Stomach (tissue), 8 donors: ENCODE measurements at regions not wholly inside any gene's neighbourhood (a gene's known extent, or its start where the extent isn't known, plus 50 kb on each side); places are given as distances from the start of the nearest gene placed in this dataset.
A peak's percentile ranks its signal among the peaks of the same experiment; 100 is the strongest.

Experiments
- DNase-seq, 2 donors: peaks; one replicate each; pipeline versions ENCODE4 v3.0.0 to v3.0.0-alpha.2; 2013 to 2019
- H3K27ac ChIP-seq, 5 donors: fragments of 200-600 bp in 4 of 5; sonication (generic) in 4 of 5; one replicate each; pipeline ENCODE4 v1.5.1; 2013 to 2019; ENCODE audit warnings: mild to moderate bottlenecking in 1 of 5, moderate library complexity in 1 of 5
- H3K27me3 ChIP-seq, 3 donors: fragments of 200-600 bp; sonication (generic); one replicate each; pipeline ENCODE4 v1.5.1; 2017 to 2019; ENCODE audit warnings: mixed run types in 1 of 3
- H3K36me3 ChIP-seq, 4 donors: fragments of 200-600 bp; sonication (generic); 1 replicate in 3 of 4; 2 replicates in 1 of 4; pipeline ENCODE4 v1.5.1; 2016 to 2019
- H3K4me1 ChIP-seq, 4 donors: fragments of 200-600 bp; sonication (generic); one replicate each; pipeline ENCODE4 v1.5.1; 2016 to 2019
- H3K4me3 ChIP-seq, 4 donors: fragments of 200-600 bp; sonication (generic) in 3 of 4; one replicate each; pipeline ENCODE4 v1.5.1; 2016 to 2019; ENCODE audit warnings: mild to moderate bottlenecking in 1 of 4
- H3K9me3 ChIP-seq, 4 donors: fragments of 200-600 bp; sonication (generic); one replicate each; pipeline ENCODE4 v1.5.1; 2016 to 2019
- EP300 ChIP-seq: sonication (generic); formaldehyde crosslinking; IDR thresholded peaks from one replicate; pipeline ENCODE4 v1.6.1; 2017; ENCODE audit warnings: antibody characterized with exemption
- POLR2A ChIP-seq, 4 donors: fragments of 450-650 bp; IDR thresholded peaks; one replicate each; pipeline ENCODE4 v1.6.1; 2016; ENCODE audit warnings: antibody characterized with exemption in 4 of 4, control low read depth in 2 of 4, mild to moderate bottlenecking in 1 of 4, moderate library complexity in 1 of 4
- POLR2AphosphoS5 ChIP-seq, 3 donors: sonication (generic); formaldehyde crosslinking; IDR thresholded peaks; one replicate each; pipeline ENCODE4 v1.6.1; 2016; ENCODE audit warnings: antibody characterized with exemption in 3 of 3
- WGBS, 5 donors: extraction: QIAGEN DNeasy Blood & Tissue Kit in 3 of 5; methylation state at CpG; one replicate each; pipeline versions ENCODE4 v1.1.5 to v1.1.7; 2013 to 2018; 5-methylcytosine and 5-hydroxymethylcytosine counted together
- intact Hi-C: fragments of 100-400 bp; cut with DNase I; formaldehyde crosslinking; loops from one replicate; pipeline ENCODE4 v1.15.1; 2023; ENCODE audit warnings: low total_unique reads
- TF ChIP-seq, protein P1 (sequence below), 7 experiments: fragments of 450-650 bp in 4 of 7; fragments of 200-600 bp in 3 of 7; sonication (generic) in 3 of 7; IDR thresholded peaks; one replicate each; pipeline ENCODE4 v1.5.1; 2016 to 2019; ENCODE audit warnings: antibody characterized with exemption in 7 of 7, control low read depth in 2 of 7, mild to moderate bottlenecking in 1 of 7
- donor health status: healthy with polysubstance abuse.
- donor health status: Bipolar disorder and iron deficiency.
- donor health status: healthy.

DNA sequence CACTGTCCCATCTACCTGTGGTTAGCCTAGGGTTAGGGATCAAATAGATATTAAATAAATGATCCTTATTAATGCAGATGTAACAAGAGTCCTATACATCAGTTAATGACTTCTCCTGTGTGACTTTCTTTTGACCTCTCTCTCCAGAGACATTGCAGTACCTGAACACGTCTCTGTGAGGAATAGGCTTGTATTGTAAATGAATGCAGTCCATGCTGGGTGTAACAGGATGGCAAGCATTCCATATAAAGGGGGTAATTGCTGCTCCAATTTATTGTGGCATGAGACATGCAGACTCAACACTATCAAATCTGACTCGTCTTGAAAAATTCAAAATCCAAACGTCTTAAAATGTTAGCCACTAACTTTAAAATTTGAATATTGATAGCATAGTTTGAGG is 189.5 kb downstream of the PRDM2 start:
- Histone ChIP-seq H3K9me3 (peaks cover 0 to 11% (median 4%) of the 10 kb centered on the region in 4 donors), H3K4me1 (peaks cover 0 to 21% (median 10%) of the 10 kb centered on the region in 4 donors), H3K27me3 (peaks cover 0 to 70% (median 47%) of the 10 kb centered on the region in 3 donors), H3K4me3 (no peak overlapping the region), H3K27ac (no peak overlapping the region), H3K36me3 (no peaks in the 10 kb centered on the region)
- DNase-seq = no peak
- intact Hi-C loops = no loop called here
- WGBS, 5 donors = 57 to 67% (median 61%) methylated on average over 3 of the region's 3 CpGs
- TF ChIP-seq POLR2AphosphoS5 (IDR thresholded peaks at IDR 0.05) (no peak), POLR2A (IDR thresholded peaks at IDR 0.05) (no peak)

DNA sequence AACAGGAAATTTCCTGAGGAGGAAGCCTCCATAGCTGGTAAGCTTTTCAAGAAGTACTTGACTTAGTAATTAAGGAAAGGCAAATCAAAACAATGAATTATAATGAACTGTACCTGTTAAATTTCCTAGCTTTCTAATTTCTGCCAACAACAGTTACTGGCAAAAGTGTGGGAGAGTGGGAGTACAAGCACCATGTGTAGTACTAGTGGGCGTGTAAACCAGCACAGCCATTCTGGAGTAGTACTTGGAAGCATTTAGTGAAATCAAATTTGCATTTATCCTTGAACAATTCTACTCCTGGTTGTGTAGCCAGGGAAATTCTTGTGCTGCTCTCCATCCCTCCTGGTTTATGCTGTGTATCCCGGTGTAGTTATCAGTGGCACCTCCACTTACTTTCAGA is 190.8 kb downstream of the PRDM2 start:
- H3K27ac ChIP-seq = no peak overlapping the region
- peaks cover 0 to 21% (median 10%) of the 10 kb centered on the region in 4 donors for H3K4me1 ChIP-seq
- H3K4me3 ChIP-seq = no peak overlapping the region
- peaks cover 0 to 11% (median 4%) of the 10 kb centered on the region in 4 donors for H3K9me3 ChIP-seq
- 80 to 97% (median 92%) methylated on average over 2 of the region's 2 CpGs for WGBS, 5 donors
- peaks cover 0 to 82% (median 47%) of the 10 kb centered on the region in 3 donors for H3K27me3 ChIP-seq
- no peak for DNase-seq
- intact Hi-C loops = no loop called here
- TF ChIP-seq POLR2AphosphoS5 (IDR thresholded peaks at IDR 0.05) = no peak
- no peak for TF ChIP-seq EP300
- TF ChIP-seq, protein P1, sequence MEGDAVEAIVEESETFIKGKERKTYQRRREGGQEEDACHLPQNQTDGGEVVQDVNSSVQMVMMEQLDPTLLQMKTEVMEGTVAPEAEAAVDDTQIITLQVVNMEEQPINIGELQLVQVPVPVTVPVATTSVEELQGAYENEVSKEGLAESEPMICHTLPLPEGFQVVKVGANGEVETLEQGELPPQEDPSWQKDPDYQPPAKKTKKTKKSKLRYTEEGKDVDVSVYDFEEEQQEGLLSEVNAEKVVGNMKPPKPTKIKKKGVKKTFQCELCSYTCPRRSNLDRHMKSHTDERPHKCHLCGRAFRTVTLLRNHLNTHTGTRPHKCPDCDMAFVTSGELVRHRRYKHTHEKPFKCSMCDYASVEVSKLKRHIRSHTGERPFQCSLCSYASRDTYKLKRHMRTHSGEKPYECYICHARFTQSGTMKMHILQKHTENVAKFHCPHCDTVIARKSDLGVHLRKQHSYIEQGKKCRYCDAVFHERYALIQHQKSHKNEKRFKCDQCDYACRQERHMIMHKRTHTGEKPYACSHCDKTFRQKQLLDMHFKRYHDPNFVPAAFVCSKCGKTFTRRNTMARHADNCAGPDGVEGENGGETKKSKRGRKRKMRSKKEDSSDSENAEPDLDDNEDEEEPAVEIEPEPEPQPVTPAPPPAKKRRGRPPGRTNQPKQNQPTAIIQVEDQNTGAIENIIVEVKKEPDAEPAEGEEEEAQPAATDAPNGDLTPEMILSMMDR (IDR thresholded peaks at IDR 0.05) = no peak
- no peak for TF ChIP-seq POLR2A (IDR thresholded peaks at IDR 0.05)
- no peaks in the 10 kb centered on the region for H3K36me3 ChIP-seq

DNA sequence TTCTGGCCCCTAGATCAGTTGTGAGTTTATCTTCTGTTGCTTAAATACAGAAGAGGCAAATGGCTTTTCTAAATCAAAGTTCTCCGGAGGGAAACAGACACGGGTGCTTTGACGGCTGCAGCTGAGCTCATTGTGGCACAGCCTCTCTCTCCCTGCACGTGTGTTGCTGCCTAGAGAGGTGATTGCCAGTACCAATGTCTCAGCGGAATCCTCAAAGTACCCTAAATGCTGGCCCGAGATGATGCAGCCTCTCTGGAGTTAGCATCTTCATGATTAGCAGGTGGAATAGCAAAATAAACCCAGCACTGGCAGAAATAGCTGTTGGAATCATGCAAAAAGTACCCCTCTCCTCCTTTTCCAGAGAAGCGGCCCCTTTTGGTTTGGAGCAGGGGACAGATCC is 192.2 kb downstream of the PRDM2 start:
- Histone ChIP-seq H3K4me1 (peaks cover 0 to 21% (median 10%) of the 10 kb centered on the region in 4 donors), H3K9me3 (peaks cover 0 to 11% (median 4%) of the 10 kb centered on the region in 4 donors), H3K27ac (no peak overlapping the region), H3K4me3 (peak overlapping the region in 3 of 4 donors; percentile 39 to 43 (median 41)), H3K36me3 (no peaks in the 10 kb centered on the region), H3K27me3 (peaks cover 0 to 92% (median 47%) of the 10 kb centered on the region in 3 donors)
- WGBS, 5 donors = 8 to 21% (median 18%) methylated on average over 6 to 7 of the region's 7 CpGs
- TF ChIP-seq POLR2AphosphoS5 (IDR thresholded peaks at IDR 0.05) = no peak
- no peak for TF ChIP-seq POLR2A (IDR thresholded peaks at IDR 0.05)
- TF ChIP-seq, protein P1 (IDR thresholded peaks at IDR 0.05) = no peak
- TF ChIP-seq EP300 = no peak
- no peak for DNase-seq
- intact Hi-C loops = no loop called here

DNA sequence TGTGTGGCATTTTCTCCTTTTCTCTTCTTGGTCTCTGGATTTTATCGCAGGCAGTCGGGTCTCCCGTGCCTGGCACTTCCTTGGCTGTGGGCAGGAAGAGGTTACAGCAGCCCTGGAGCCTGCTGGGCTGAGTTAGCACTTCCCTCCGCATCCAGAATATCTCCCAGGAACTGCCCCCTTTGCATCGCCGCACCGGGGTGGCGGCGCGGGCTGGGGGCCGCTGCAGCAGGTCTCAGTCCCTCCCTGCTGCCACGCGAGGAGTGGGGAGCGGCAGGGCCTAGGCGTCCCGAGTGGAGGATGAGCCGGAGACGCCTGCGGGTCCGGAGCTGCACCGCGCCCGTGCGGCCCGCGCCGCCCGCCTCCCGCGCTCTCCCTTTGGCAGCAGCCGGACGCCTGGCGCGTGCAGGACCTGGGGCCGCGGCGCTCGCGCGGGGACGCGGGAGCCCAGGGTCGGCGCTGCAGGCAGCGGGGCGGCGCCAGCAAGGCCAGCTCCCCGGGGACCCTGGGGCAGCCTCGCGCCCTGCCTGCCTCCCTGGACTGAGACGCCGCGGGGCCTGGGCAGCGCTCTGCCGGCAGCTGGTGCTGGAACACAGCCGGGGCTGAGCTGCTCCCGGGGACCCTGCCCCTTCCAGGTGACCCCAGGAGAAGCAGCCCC is 192.8 kb downstream of the PRDM2 start:
- H3K27ac ChIP-seq = no peak overlapping the region
- H3K27me3 ChIP-seq = peaks cover 0 to 90% (median 47%) of the 10 kb centered on the region in 3 donors
- no peaks in the 10 kb centered on the region for H3K36me3 ChIP-seq
- intact Hi-C loops = no loop called here
- H3K4me3 ChIP-seq = peak overlapping the region; percentile 39 to 43 (median 40)
- 0 to 2% (median 1%) methylated on average over 2 to 57 of the region's 57 CpGs for WGBS, 5 donors
- peaks cover 0 to 11% (median 4%) of the 10 kb centered on the region in 4 donors for H3K9me3 ChIP-seq
- TF ChIP-seq POLR2A (IDR thresholded peaks at IDR 0.05) = no peak
- TF ChIP-seq, protein P1 (IDR thresholded peaks at IDR 0.05) = no peak
- TF ChIP-seq EP300 = no peak
- DNase-seq = peak in 1 of 2 donors; percentile 49
- H3K4me1 ChIP-seq = peaks cover 0 to 21% (median 10%) of the 10 kb centered on the region in 4 donors

DNA sequence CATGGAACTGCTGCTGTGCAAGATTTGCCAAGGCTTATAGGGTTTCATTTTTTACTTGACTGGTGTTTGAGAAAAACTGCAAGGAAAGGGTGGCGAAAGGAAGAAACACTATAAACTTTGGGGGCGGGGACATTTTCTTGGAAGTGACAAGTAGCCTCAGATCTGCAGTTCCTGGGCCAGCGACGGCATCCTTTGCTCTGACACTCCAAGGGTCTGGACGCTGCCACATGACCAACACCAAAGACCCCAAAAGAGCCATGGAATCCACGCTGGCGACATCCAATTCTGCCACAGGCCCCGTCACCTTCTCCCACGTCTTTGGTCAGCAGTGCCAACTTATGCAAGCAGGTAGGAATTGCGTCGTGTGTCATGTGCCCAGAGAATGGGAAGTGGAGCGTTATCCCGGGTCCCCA is 193.4 kb downstream of the PRDM2 start:
- 34 to 48% (median 44%) methylated on average over 13 of the region's 13 CpGs for WGBS, 5 donors
- H3K4me3 ChIP-seq = peak overlapping the region; percentile 39 to 43 (median 40)
- H3K27ac ChIP-seq = no peak overlapping the region
- no peak for DNase-seq
- no peaks in the 10 kb centered on the region for H3K36me3 ChIP-seq
- peaks cover 0 to 11% (median 4%) of the 10 kb centered on the region in 4 donors for H3K9me3 ChIP-seq
- peaks cover 0 to 84% (median 43%) of the 10 kb centered on the region in 3 donors for H3K27me3 ChIP-seq
- TF ChIP-seq, protein P1 (IDR thresholded peaks at IDR 0.05) = no peak
- no peak for TF ChIP-seq POLR2AphosphoS5 (IDR thresholded peaks at IDR 0.05)
- no peak for TF ChIP-seq EP300
- TF ChIP-seq POLR2A (IDR thresholded peaks at IDR 0.05) = no peak
- intact Hi-C loops = no loop called here
- peaks cover 0 to 21% (median 10%) of the 10 kb centered on the region in 4 donors for H3K4me1 ChIP-seq
